ENCODE measurements at regions not wholly inside any gene's neighbourhood (a gene's known extent, or its start where the extent isn't known, plus 50 kb on each side); places are given as distances from the start of the nearest gene placed in this dataset.

- peak; percentile 19 for DNase-seq (ENCODE audit: low spot score)
Measured at GRCh38 chr4:110778521-110778920, 155.6 kb upstream of the PITX2 start.

GRCh38 chr4:110780538-110780937 lies 157.7 kb upstream of the PITX2 start:
- peak; percentile 6 for DNase-seq (ENCODE audit: low spot score)

- no peak for DNase-seq (ENCODE audit: low spot score)
Measured at GRCh38 chr4:110781944-110782343, 159.1 kb upstream of the PITX2 start.

- DNase-seq (ENCODE audit: low spot score): no peak
Measured at GRCh38 chr4:110787109-110787508, 164.2 kb upstream of the PITX2 start.

- no peak for DNase-seq (ENCODE audit: low spot score)
Measured at GRCh38 chr4:110787707-110788106, 164.8 kb upstream of the PITX2 start.

- no peak for DNase-seq (ENCODE audit: low spot score)
Measured at GRCh38 chr4:110788302-110788701, 165.4 kb upstream of the PITX2 start.

- DNase-seq (ENCODE audit: low spot score): no peak
Measured at GRCh38 chr4:110792036-110792435, 169.2 kb upstream of the PITX2 start.

- no peak for DNase-seq (ENCODE audit: low spot score)
Measured at GRCh38 chr4:110793381-110793801, 170.5 kb upstream of the PITX2 start.

GRCh38 chr4:110793890-110794554 lies 171.1 kb upstream of the PITX2 start:
- no peak for DNase-seq (ENCODE audit: low spot score)

- no peak for DNase-seq (ENCODE audit: low spot score)
Measured at GRCh38 chr4:110795971-110796370, 173.1 kb upstream of the PITX2 start.

GRCh38 chr4:110797486-110797885 lies 174.6 kb upstream of the PITX2 start:
- no peak for DNase-seq (ENCODE audit: low spot score)

- no peak for DNase-seq (ENCODE audit: low spot score)
Measured at GRCh38 chr4:110798687-110799086, 175.8 kb upstream of the PITX2 start.

- DNase-seq (ENCODE audit: low spot score): no peak
Measured at GRCh38 chr4:110799211-110799610, 176.3 kb upstream of the PITX2 start.

- no peak for DNase-seq (ENCODE audit: low spot score)
Measured at GRCh38 chr4:110801591-110801990, 178.7 kb upstream of the PITX2 start.

- DNase-seq (ENCODE audit: low spot score): no peak
Measured at GRCh38 chr4:110808351-110808878, 185.5 kb upstream of the PITX2 start.

GRCh38 chr4:110815950-110816349 lies 193.1 kb upstream of the PITX2 start:
- no peak for DNase-seq (ENCODE audit: low spot score)

GRCh38 chr4:110816367-110816766 lies 193.5 kb upstream of the PITX2 start:
- DNase-seq (ENCODE audit: low spot score): no peak

- no peak for DNase-seq (ENCODE audit: low spot score)
Measured at GRCh38 chr4:110821186-110821585, 198.3 kb upstream of the PITX2 start.

- DNase-seq (ENCODE audit: low spot score): no peak
Measured at GRCh38 chr4:110823251-110823650, 200.4 kb upstream of the PITX2 start.

- no peak for DNase-seq (ENCODE audit: low spot score)
Measured at GRCh38 chr4:110824344-110824743, 201.5 kb upstream of the PITX2 start.

GRCh38 chr4:110826656-110827055 lies 203.8 kb upstream of the PITX2 start:
- DNase-seq (ENCODE audit: low spot score): no peak

GRCh38 chr4:110830461-110830860 lies 207.6 kb upstream of the PITX2 start:
- no peak for DNase-seq (ENCODE audit: low spot score)

GRCh38 chr4:110837896-110838450 lies 215.1 kb upstream of the PITX2 start:
- no peak for DNase-seq (ENCODE audit: low spot score)

GRCh38 chr4:110840221-110840654 lies 217.4 kb upstream of the PITX2 start:
- DNase-seq (ENCODE audit: low spot score): no peak

Measured in NAMALWA (cell line).